ENCODE measurements at regions not wholly inside any gene's neighbourhood (a gene's known extent, or its start where the extent isn't known, plus 50 kb on each side); places are given as distances from the start of the nearest gene placed in this dataset.

GRCh38 chr17:68101075-68101986, 65.8 kb downstream of the KPNA2 start (continued):
- TF ChIP-seq ZNF496 (CRISPR knock-in tag; IDR thresholded peaks at IDR 0.05; ENCODE audit: insufficient replicate concordance) (peak; percentile 41), ZNF891 (CRISPR knock-in tag; IDR thresholded peaks at IDR 0.05) (peak; percentile 95), PHF8 (CRISPR knock-in tag; IDR thresholded peaks at IDR 0.05) (peak; percentile 94), ZNF800 (CRISPR knock-in tag; IDR thresholded peaks at IDR 0.05) (peak; percentile 59; the same call in 1 of the 2 replicates), ZFX (CRISPR knock-in tag; IDR thresholded peaks at IDR 0.05; ENCODE audit: low read depth) (peak; percentile 100), ZNF569 (CRISPR knock-in tag; IDR thresholded peaks at IDR 0.05; ENCODE audit: borderline replicate concordance) (no peak), DPF2 (CRISPR knock-in tag; IDR thresholded peaks at IDR 0.05; ENCODE audit: borderline replicate concordance, low read depth) (no peak), ZNF652 (CRISPR knock-in tag; IDR thresholded peaks at IDR 0.05; ENCODE audit: borderline replicate concordance, low read depth) (no peak), HNRNPK (IDR thresholded peaks at IDR 0.05; ENCODE audit: low read depth, low read length, poor library complexity, severe bottlenecking) (peak; percentile 71), ADNP (CRISPR knock-in tag; IDR thresholded peaks at IDR 0.05) (no peak), HDAC1 (CRISPR knock-in tag; IDR thresholded peaks at IDR 0.05) (peak; percentile 95), MTF2 (CRISPR knock-in tag; IDR thresholded peaks at IDR 0.05; ENCODE audit: borderline replicate concordance) (peak; percentile 89; the same call in 1 of the 2 replicates), HOXA7 (CRISPR knock-in tag; IDR thresholded peaks at IDR 0.05) (0 out of 2 replicates have a peak, but pooled peaks have one; percentile 83), ZNF484 (CRISPR knock-in tag; IDR thresholded peaks at IDR 0.05; ENCODE audit: borderline replicate concordance, low read depth) (peak; percentile 48; the same call in 1 of the 2 replicates), ZFP62 (CRISPR knock-in tag; IDR thresholded peaks at IDR 0.05) (no peak), ZNF251 (CRISPR knock-in tag; IDR thresholded peaks at IDR 0.05) (no peak), ZNF572 (CRISPR knock-in tag; IDR thresholded peaks at IDR 0.05) (no peak), BHLHE40 (IDR thresholded peaks at IDR 0.05; ENCODE audit: low read length) (peak; percentile 96), RXRA (CRISPR knock-in tag; IDR thresholded peaks at IDR 0.05) (peak; percentile 62; the same call in 1 of the 2 replicates), ZFP90 (CRISPR knock-in tag; IDR thresholded peaks at IDR 0.05; ENCODE audit: borderline replicate concordance) (peak; percentile 97), NFAT5 (CRISPR knock-in tag; IDR thresholded peaks at IDR 0.05) (peak; percentile 98), PBX2 (CRISPR knock-in tag; IDR thresholded peaks at IDR 0.05) (peak; percentile 68)

Data from HepG2 (cell line).